GM12892 (cell line): ENCODE measurements at regions not wholly inside any gene's neighbourhood (a gene's known extent, or its start where the extent isn't known, plus 50 kb on each side); places are given as distances from the start of the nearest gene placed in this dataset.
"Not testable (repeated sequence)": the region's sequence is repeated elsewhere in the genome, so short reads cannot be mapped to it uniquely, and the experiment has no call there.

Experiments
- DNase-seq: peaks from one replicate; pipeline ENCODE4 v3.0.0; 2011; ENCODE audit not compliant: insufficient read length
- FAIRE-seq: peaks from 2 replicates; lab custom pipeline; 2011; peaks lifted over from hg19 to GRCh38; lab: Jason Lieb, UNC
- POLR2A ChIP-seq: IDR thresholded peaks from 2 replicates; pipeline ENCODE4 v1.6.1; 2011; ENCODE audit warnings: low read depth, low read length, control low read depth
- POLR2AphosphoS5 ChIP-seq: IDR thresholded peaks from 2 replicates; pipeline ENCODE4 v1.6.1; 2011; ENCODE audit warnings: low read depth, low read length, control low read depth
- TAF1 ChIP-seq: IDR thresholded peaks from 2 replicates; pipeline ENCODE4 v1.6.1; 2011; ENCODE audit warnings: low read depth, mild to moderate bottlenecking, control low read depth, low read length, borderline replicate concordance

- TF ChIP-seq TAF1 (no peak), POLR2AphosphoS5 (no peak), POLR2A (no peak)
- FAIRE-seq (no peak), DNase-seq (no peak)
Observed at GRCh38 chr2:13212115-13212514, 495.4 kb downstream of the TRIB2 start.

GRCh38 chr2:13218205-13218604, 501.5 kb downstream of the TRIB2 start:
- FAIRE-seq (no peak), DNase-seq (no peak)
- TF ChIP-seq POLR2AphosphoS5: no peak
- no peak for TF ChIP-seq TAF1
- no peak for TF ChIP-seq POLR2A

- TF ChIP-seq TAF1 (no peak), POLR2A (no peak), POLR2AphosphoS5 (no peak)
- FAIRE-seq (no peak), DNase-seq (no peak)
Observed at GRCh38 chr2:13227578-13227977, 510.8 kb downstream of the TRIB2 start.

GRCh38 chr2:13230221-13230620, 513.5 kb downstream of the TRIB2 start:
- FAIRE-seq (no peak), DNase-seq (no peak)
- TF ChIP-seq POLR2AphosphoS5: no peak
- no peak for TF ChIP-seq TAF1
- TF ChIP-seq POLR2A: no peak

- no peak for DNase-seq
- FAIRE-seq: no peak
- TF ChIP-seq POLR2AphosphoS5 (no peak), TAF1 (no peak), POLR2A (no peak)
Observed at GRCh38 chr2:13240061-13240460, 523.3 kb downstream of the TRIB2 start.

GRCh38 chr2:13240789-13241487, 524.2 kb downstream of the TRIB2 start:
- no peak for DNase-seq
- no peak for TF ChIP-seq TAF1
- TF ChIP-seq POLR2AphosphoS5: no peak
- TF ChIP-seq POLR2A: no peak
- peak; percentile 36 for FAIRE-seq

GRCh38 chr2:13252615-13253014, 535.9 kb downstream of the TRIB2 start:
- FAIRE-seq (no peak), DNase-seq (no peak)
- TF ChIP-seq POLR2AphosphoS5: no peak
- no peak for TF ChIP-seq TAF1

GRCh38 chr2:13255485-13255884, 538.7 kb downstream of the TRIB2 start:
- TF ChIP-seq POLR2AphosphoS5 (no peak), TAF1 (no peak), POLR2A (no peak)
- FAIRE-seq (no peak), DNase-seq (no peak)

GRCh38 chr2:13260402-13260801, 543.7 kb downstream of the TRIB2 start:
- TF ChIP-seq POLR2A (no peak), TAF1 (no peak), POLR2AphosphoS5 (no peak)
- no peak for FAIRE-seq
- no peak for DNase-seq

- DNase-seq (no peak), FAIRE-seq (no peak)
- TF ChIP-seq POLR2AphosphoS5 (no peak), TAF1 (no peak), POLR2A (no peak)
Observed at GRCh38 chr2:13266166-13266565, 549.4 kb downstream of the TRIB2 start.

GRCh38 chr2:13284688-13285087, 568.0 kb downstream of the TRIB2 start:
- DNase-seq (no peak), FAIRE-seq (no peak)
- TF ChIP-seq POLR2A (no peak), POLR2AphosphoS5 (no peak)

- TF ChIP-seq TAF1: no peak
- TF ChIP-seq POLR2AphosphoS5: no peak
- no peak for TF ChIP-seq POLR2A
- no peak for FAIRE-seq
- no peak for DNase-seq
Observed at GRCh38 chr2:13289310-13289709, 572.6 kb downstream of the TRIB2 start.

- FAIRE-seq, DNase-seq: not testable (repeated sequence)
Observed at GRCh38 chr2:13308478-13308805, 591.7 kb downstream of the TRIB2 start.
